ENCODE measurements at regions not wholly inside any gene's neighbourhood (a gene's known extent, or its start where the extent isn't known, plus 50 kb on each side); places are given as distances from the start of the nearest gene placed in this dataset.

GRCh38 chr17:77385750-77386501, 245.2 kb downstream of the SEC14L1 start:
- H3K36me3 Mint-ChIP-seq (ENCODE audit: low read depth) = no peaks in the 10 kb centered on the region
- peak overlapping the region; percentile 45 for H3K27ac Mint-ChIP-seq

GRCh38 chr17:77386502-77387192, 245.9 kb downstream of the SEC14L1 start:
- Mint-ChIP-seq H3K27ac (peak overlapping the region; percentile 45), H3K27me3 (no peaks in the 10 kb centered on the region), H3K9me3 (no peaks in the 10 kb centered on the region), H3K4me1 (ENCODE audit: low read depth) (peaks cover 79% of the 10 kb centered on the region), H3K36me3 (ENCODE audit: low read depth) (no peaks in the 10 kb centered on the region), H3K4me3 (peak overlapping the region; percentile 1)

More at GRCh38 chr17:77385750-77386501, 245.2 kb downstream of the SEC14L1 start:
- H3K4me3 Mint-ChIP-seq = no peak overlapping the region
- H3K27me3 Mint-ChIP-seq = no peaks in the 10 kb centered on the region
- no peaks in the 10 kb centered on the region for H3K9me3 Mint-ChIP-seq
- H3K4me1 Mint-ChIP-seq (ENCODE audit: low read depth) = peaks cover 76% of the 10 kb centered on the region

GRCh38 chr17:77387891-77388290, 247.1 kb downstream of the SEC14L1 start:
- Mint-ChIP-seq H3K36me3 (ENCODE audit: low read depth) (no peaks in the 10 kb centered on the region), H3K4me1 (ENCODE audit: low read depth) (peaks cover 79% of the 10 kb centered on the region), H3K4me3 (no peak overlapping the region), H3K9me3 (no peaks in the 10 kb centered on the region), H3K27me3 (no peaks in the 10 kb centered on the region), H3K27ac (no peak overlapping the region)

- H3K27ac Mint-ChIP-seq = peak overlapping the region; percentile 95
- peaks cover 74% of the 10 kb centered on the region for H3K4me1 Mint-ChIP-seq (ENCODE audit: low read depth)
- no peaks in the 10 kb centered on the region for H3K36me3 Mint-ChIP-seq (ENCODE audit: low read depth)
- H3K27me3 Mint-ChIP-seq = no peaks in the 10 kb centered on the region
- H3K4me3 Mint-ChIP-seq = peak overlapping the region; percentile 84
- no peaks in the 10 kb centered on the region for H3K9me3 Mint-ChIP-seq
These were observed 247.9 kb downstream of the SEC14L1 start for GRCh38 chr17:77388384-77389306.

- Mint-ChIP-seq H3K4me1 (ENCODE audit: low read depth) (peaks cover 78% of the 10 kb centered on the region), H3K36me3 (ENCODE audit: low read depth) (no peaks in the 10 kb centered on the region), H3K27ac (no peak overlapping the region), H3K4me3 (peak overlapping the region; percentile 66), H3K9me3 (no peaks in the 10 kb centered on the region), H3K27me3 (no peaks in the 10 kb centered on the region)
These were observed 250.1 kb downstream of the SEC14L1 start for GRCh38 chr17:77390870-77391269.

GRCh38 chr17:77391668-77392375, 251.1 kb downstream of the SEC14L1 start:
- peaks cover 69% of the 10 kb centered on the region for H3K4me1 Mint-ChIP-seq (ENCODE audit: low read depth)
- H3K27me3 Mint-ChIP-seq = no peaks in the 10 kb centered on the region
- H3K36me3 Mint-ChIP-seq (ENCODE audit: low read depth) = no peaks in the 10 kb centered on the region
- no peaks in the 10 kb centered on the region for H3K9me3 Mint-ChIP-seq
- H3K27ac Mint-ChIP-seq = peak overlapping the region; percentile 74
- peak overlapping the region; percentile 66 for H3K4me3 Mint-ChIP-seq

- H3K9me3 Mint-ChIP-seq = no peaks in the 10 kb centered on the region
- peaks cover 65% of the 10 kb centered on the region for H3K4me1 Mint-ChIP-seq (ENCODE audit: low read depth)
- peak overlapping the region; percentile 66 for H3K4me3 Mint-ChIP-seq
- H3K36me3 Mint-ChIP-seq (ENCODE audit: low read depth) = no peaks in the 10 kb centered on the region
- H3K27me3 Mint-ChIP-seq = no peaks in the 10 kb centered on the region
- H3K27ac Mint-ChIP-seq = peak overlapping the region; percentile 74
These were observed 251.9 kb downstream of the SEC14L1 start for GRCh38 chr17:77392376-77393273.

GRCh38 chr17:77393274-77393600, 252.5 kb downstream of the SEC14L1 start:
- H3K27me3 Mint-ChIP-seq = no peaks in the 10 kb centered on the region
- H3K36me3 Mint-ChIP-seq (ENCODE audit: low read depth) = no peaks in the 10 kb centered on the region
- H3K4me3 Mint-ChIP-seq = no peak overlapping the region
- no peak overlapping the region for H3K27ac Mint-ChIP-seq
- H3K9me3 Mint-ChIP-seq = no peaks in the 10 kb centered on the region
- peaks cover 62% of the 10 kb centered on the region for H3K4me1 Mint-ChIP-seq (ENCODE audit: low read depth)

GRCh38 chr17:77393867-77394539, 253.2 kb downstream of the SEC14L1 start:
- Mint-ChIP-seq H3K4me3 (no peak overlapping the region), H3K27ac (no peak overlapping the region), H3K4me1 (ENCODE audit: low read depth) (peaks cover 59% of the 10 kb centered on the region), H3K36me3 (ENCODE audit: low read depth) (no peaks in the 10 kb centered on the region), H3K9me3 (no peaks in the 10 kb centered on the region), H3K27me3 (no peaks in the 10 kb centered on the region)

GRCh38 chr17:77394540-77395295, 253.9 kb downstream of the SEC14L1 start:
- Mint-ChIP-seq H3K36me3 (ENCODE audit: low read depth) (no peaks in the 10 kb centered on the region), H3K27me3 (no peaks in the 10 kb centered on the region), H3K4me3 (no peak overlapping the region), H3K4me1 (ENCODE audit: low read depth) (peaks cover 59% of the 10 kb centered on the region), H3K9me3 (no peaks in the 10 kb centered on the region), H3K27ac (no peak overlapping the region)

- Mint-ChIP-seq H3K4me1 (ENCODE audit: low read depth) (peaks cover 63% of the 10 kb centered on the region), H3K27ac (no peak overlapping the region), H3K9me3 (no peaks in the 10 kb centered on the region), H3K4me3 (no peak overlapping the region), H3K27me3 (no peaks in the 10 kb centered on the region), H3K36me3 (ENCODE audit: low read depth) (no peaks in the 10 kb centered on the region)
These were observed 254.8 kb downstream of the SEC14L1 start for GRCh38 chr17:77395501-77396048.

- no peaks in the 10 kb centered on the region for H3K36me3 Mint-ChIP-seq (ENCODE audit: low read depth)
These were observed 255.8 kb downstream of the SEC14L1 start for GRCh38 chr17:77396610-77397009.

More at GRCh38 chr17:77396610-77397009, 255.8 kb downstream of the SEC14L1 start:
- H3K9me3 Mint-ChIP-seq = no peaks in the 10 kb centered on the region
- H3K4me1 Mint-ChIP-seq (ENCODE audit: low read depth) = peaks cover 63% of the 10 kb centered on the region
- no peaks in the 10 kb centered on the region for H3K27me3 Mint-ChIP-seq
- no peak overlapping the region for H3K4me3 Mint-ChIP-seq
- H3K27ac Mint-ChIP-seq = peak overlapping the region; percentile 45

All from stimulated activated naive CD8-positive, alpha-beta T cell treated with anti-CD3 and anti-CD28 coated beads, Interleukin-15, Interleukin-2, amounts not matched to agents 100 ng/mL and 50 ng/mL, for 24 hours (primary cell).